Neural progenitor cell (in vitro differentiated cells): ENCODE measurements at regions not wholly inside any gene's neighbourhood (a gene's known extent, or its start where the extent isn't known, plus 50 kb on each side); places are given as distances from the start of the nearest gene placed in this dataset.

ENCODE experiments used
- CTCF ChIP-seq: fragments of 200-600 bp; sonication (generic); IDR thresholded peaks from 2 replicates; pipeline ENCODE4 v1.5.1; 2017; ENCODE audit warnings: antibody characterized with exemption, mild to moderate bottlenecking
- EZH2 ChIP-seq: fragments of 200-600 bp; sonication (generic); IDR thresholded peaks from 2 replicates; pipeline ENCODE4 v1.6.1; 2017; ENCODE audit warnings: antibody characterized with exemption, mild to moderate bottlenecking, moderate library complexity

GRCh38 chr13:79128158-79128557 is 277.9 kb downstream of the RBM26 start:
- TF ChIP-seq CTCF, result no peak
- no peak for TF ChIP-seq EZH2
